A172 (cell line): ENCODE measurements at regions not wholly inside any gene's neighbourhood (a gene's known extent, or its start where the extent isn't known, plus 50 kb on each side); places are given as distances from the start of the nearest gene placed in this dataset.

Experiments used
- DNase-seq: peaks from one replicate; pipeline ENCODE4 v3.0.0-alpha.2; 2015; ENCODE audit warnings: low spot score

GRCh38 chr13:74669149-74669548, 534.9 kb upstream of the KLF12 start:
- no peak for DNase-seq

GRCh38 chr13:74667656-74668203, 533.5 kb upstream of the KLF12 start:
- DNase-seq, result no peak

GRCh38 chr13:74662905-74663304, 528.7 kb upstream of the KLF12 start:
- DNase-seq, result no peak

- DNase-seq, result no peak
Observed at GRCh38 chr13:74661851-74662250, 527.6 kb upstream of the KLF12 start.

GRCh38 chr13:74657765-74658164, 523.6 kb upstream of the KLF12 start:
- DNase-seq, result no peak

- no peak for DNase-seq
Observed at GRCh38 chr13:74651121-74651520, 516.9 kb upstream of the KLF12 start.

GRCh38 chr13:74647991-74648390, 513.8 kb upstream of the KLF12 start:
- no peak for DNase-seq

GRCh38 chr13:74647211-74647610, 513.0 kb upstream of the KLF12 start:
- DNase-seq, result no peak

GRCh38 chr13:74646091-74646490, 511.9 kb upstream of the KLF12 start:
- DNase-seq, result no peak

- DNase-seq, result no peak
Observed at GRCh38 chr13:74645586-74645985, 511.4 kb upstream of the KLF12 start.

GRCh38 chr13:74644229-74644628, 510.0 kb upstream of the KLF12 start:
- peak; percentile 4 for DNase-seq

- DNase-seq, result no peak
Observed at GRCh38 chr13:74641586-74641985, 507.4 kb upstream of the KLF12 start.

- no peak for DNase-seq
Observed at GRCh38 chr13:74633734-74634133, 499.5 kb upstream of the KLF12 start.

- no peak for DNase-seq
Observed at GRCh38 chr13:74629985-74630384, 495.8 kb upstream of the KLF12 start.

- no peak for DNase-seq
Observed at GRCh38 chr13:74625541-74625940, 491.3 kb upstream of the KLF12 start.

GRCh38 chr13:74623761-74624160, 489.6 kb upstream of the KLF12 start:
- DNase-seq, result no peak

GRCh38 chr13:74622284-74622683, 488.1 kb upstream of the KLF12 start:
- DNase-seq, result no peak

- DNase-seq, result no peak
Observed at GRCh38 chr13:74620711-74621110, 486.5 kb upstream of the KLF12 start.

- DNase-seq, result no peak
Observed at GRCh38 chr13:74620308-74620707, 486.1 kb upstream of the KLF12 start.

- no peak for DNase-seq
Observed at GRCh38 chr13:74597526-74597925, 463.3 kb upstream of the KLF12 start.

GRCh38 chr13:74596691-74597090, 462.5 kb upstream of the KLF12 start:
- no peak for DNase-seq

GRCh38 chr13:74593688-74594087, 459.5 kb upstream of the KLF12 start:
- no peak for DNase-seq

- DNase-seq, result no peak
Observed at GRCh38 chr13:74586847-74587246, 452.6 kb upstream of the KLF12 start.

- no peak for DNase-seq
Observed at GRCh38 chr13:74576420-74576819, 442.2 kb upstream of the KLF12 start.

- peak; percentile 5 for DNase-seq
Observed at GRCh38 chr13:74575729-74576125, 441.5 kb upstream of the KLF12 start.
